IPS DF 6.9 (cell line): ENCODE measurements at regions not wholly inside any gene's neighbourhood (a gene's known extent, or its start where the extent isn't known, plus 50 kb on each side); places are given as distances from the start of the nearest gene placed in this dataset.

ENCODE experiments used
- DNase-seq: peaks from one replicate; pipeline ENCODE4 v3.0.0-alpha.2; 2013; ENCODE audit warnings: low read depth, low spot score
- H3K27ac ChIP-seq: one replicate; pipeline ENCODE4 v1.5.1; 2013; ENCODE audit warnings: low read length, control low read depth
- H3K27me3 ChIP-seq: 2 replicates; pipeline ENCODE4 v1.6.1; 2013; ENCODE audit warnings: mild to moderate bottlenecking, low read length; ENCODE audit not compliant: control insufficient read depth, insufficient read depth
- H3K36me3 ChIP-seq: 2 replicates; pipeline ENCODE4 v1.6.1; 2013; ENCODE audit warnings: low read length; ENCODE audit not compliant: control insufficient read depth, insufficient read depth
- H3K4me1 ChIP-seq: 2 replicates; pipeline ENCODE4 v1.6.1; 2013; ENCODE audit warnings: low read length; ENCODE audit not compliant: control insufficient read depth, insufficient read depth
- H3K4me3 ChIP-seq: 2 replicates; pipeline ENCODE4 v1.5.1; 2013; ENCODE audit warnings: mild to moderate bottlenecking, low read length
- H3K9me3 ChIP-seq: 2 replicates; pipeline ENCODE4 v1.6.1; 2013; ENCODE audit warnings: low read length, inconsistent platforms; ENCODE audit not compliant: control insufficient read depth, insufficient read depth
- WGBS: extraction: QIAGEN DNeasy Blood & Tissue Kit; methylation state at CpG from one replicate; pipeline ENCODE4 v1.1.7; 2013; ENCODE audit warnings: mixed read lengths, missing lambda C conversion rate; ENCODE audit not compliant: insufficient read length, insufficient coverage; 5-methylcytosine and 5-hydroxymethylcytosine counted together

GRCh38 chr5:5584236-5584745, 161.8 kb downstream of the ICE1 start:
- Histone ChIP-seq H3K9me3 (0 out of 2 replicates have a peak, but pooled peaks cover 3% of the 10 kb centered on the region), H3K4me1 (no peaks in the 10 kb centered on the region), H3K36me3 (no peaks in the 10 kb centered on the region), H3K27ac (no peak overlapping the region), H3K4me3 (no peak overlapping the region), H3K27me3 (no peaks in the 10 kb centered on the region)
- WGBS, result no CpG with 5 or more reads among the region's 3 CpGs
- DNase-seq, result no peak

GRCh38 chr5:5583832-5584231, 161.4 kb downstream of the ICE1 start:
- H3K4me3 ChIP-seq, result no peak overlapping the region
- no peaks in the 10 kb centered on the region for H3K27me3 ChIP-seq
- H3K9me3 ChIP-seq, result 0 out of 2 replicates have a peak, but pooled peaks cover 3% of the 10 kb centered on the region
- no peak overlapping the region for H3K27ac ChIP-seq
- no CpG with 5 or more reads among the region's 5 CpGs for WGBS
- H3K4me1 ChIP-seq, result no peaks in the 10 kb centered on the region
- H3K36me3 ChIP-seq, result no peaks in the 10 kb centered on the region
- no peak for DNase-seq

GRCh38 chr5:5583023-5583765, 160.7 kb downstream of the ICE1 start:
- Histone ChIP-seq H3K36me3 (no peaks in the 10 kb centered on the region), H3K27ac (no peak overlapping the region), H3K27me3 (no peaks in the 10 kb centered on the region), H3K4me3 (no peak overlapping the region), H3K9me3 (0 out of 2 replicates have a peak, but pooled peaks cover 3% of the 10 kb centered on the region), H3K4me1 (no peaks in the 10 kb centered on the region)
- DNase-seq, result no peak
- WGBS, result 100% methylated on average over 2 of the region's 5 CpGs

GRCh38 chr5:5581080-5581479, 158.6 kb downstream of the ICE1 start:
- Histone ChIP-seq H3K4me1 (no peaks in the 10 kb centered on the region), H3K36me3 (no peaks in the 10 kb centered on the region), H3K27ac (no peak overlapping the region), H3K9me3 (0 out of 2 replicates have a peak, but pooled peaks cover under 1% of the 10 kb centered on the region), H3K4me3 (no peak overlapping the region), H3K27me3 (no peaks in the 10 kb centered on the region)
- no peak for DNase-seq
- no CpG with 5 or more reads among the region's 3 CpGs for WGBS

DNA sequence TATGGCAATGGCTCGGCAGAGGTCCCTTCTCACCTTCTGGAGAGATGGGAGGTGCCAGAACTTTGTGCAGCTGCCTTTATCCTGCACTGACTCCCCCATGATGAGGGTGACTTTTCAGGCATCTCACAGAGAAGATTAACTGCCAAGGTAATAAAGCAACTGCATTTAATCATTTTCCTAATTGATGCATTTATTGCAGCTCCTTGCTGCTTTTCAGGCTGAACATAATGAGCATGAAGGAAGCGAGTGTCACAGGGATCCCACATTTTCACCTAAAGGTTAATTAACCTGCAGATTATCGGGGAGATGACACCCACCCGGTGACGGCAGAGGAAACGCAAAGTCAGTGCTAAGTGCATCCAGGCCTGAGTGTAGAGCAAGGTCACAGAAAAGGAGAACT, 154.3 kb downstream of the ICE1 start:
- no CpG with 5 or more reads among the region's 6 CpGs for WGBS
- Histone ChIP-seq H3K27me3 (no peaks in the 10 kb centered on the region), H3K9me3 (no peaks in the 10 kb centered on the region), H3K4me3 (no peak overlapping the region), H3K36me3 (no peaks in the 10 kb centered on the region), H3K27ac (no peak overlapping the region), H3K4me1 (no peaks in the 10 kb centered on the region)
- no peak for DNase-seq

DNA sequence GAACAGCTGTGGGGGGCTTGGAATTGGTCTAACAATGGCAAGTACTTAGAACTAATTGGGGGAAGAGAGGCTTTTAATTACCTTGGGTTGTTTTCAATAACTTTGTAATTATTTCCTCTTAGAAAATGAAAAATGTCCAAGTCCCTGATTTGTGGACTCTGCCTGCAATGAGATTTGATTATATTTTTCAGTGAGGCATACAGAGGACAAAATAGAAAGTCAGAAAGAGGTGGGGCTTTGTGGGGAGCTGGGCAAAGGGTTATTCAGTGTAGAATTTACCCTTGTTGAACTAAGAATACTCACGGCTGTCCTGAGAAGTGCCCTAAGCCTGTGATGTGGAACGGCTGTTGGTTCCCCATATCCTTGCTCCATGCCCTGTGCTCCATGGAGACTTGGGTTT, 153.0 kb downstream of the ICE1 start:
- Histone ChIP-seq H3K4me1 (no peaks in the 10 kb centered on the region), H3K9me3 (no peaks in the 10 kb centered on the region), H3K27me3 (no peaks in the 10 kb centered on the region), H3K36me3 (no peaks in the 10 kb centered on the region), H3K4me3 (no peak overlapping the region), H3K27ac (no peak overlapping the region)
- WGBS, result no CpG with 5 or more reads among the region's 2 CpGs
- no peak for DNase-seq

DNA sequence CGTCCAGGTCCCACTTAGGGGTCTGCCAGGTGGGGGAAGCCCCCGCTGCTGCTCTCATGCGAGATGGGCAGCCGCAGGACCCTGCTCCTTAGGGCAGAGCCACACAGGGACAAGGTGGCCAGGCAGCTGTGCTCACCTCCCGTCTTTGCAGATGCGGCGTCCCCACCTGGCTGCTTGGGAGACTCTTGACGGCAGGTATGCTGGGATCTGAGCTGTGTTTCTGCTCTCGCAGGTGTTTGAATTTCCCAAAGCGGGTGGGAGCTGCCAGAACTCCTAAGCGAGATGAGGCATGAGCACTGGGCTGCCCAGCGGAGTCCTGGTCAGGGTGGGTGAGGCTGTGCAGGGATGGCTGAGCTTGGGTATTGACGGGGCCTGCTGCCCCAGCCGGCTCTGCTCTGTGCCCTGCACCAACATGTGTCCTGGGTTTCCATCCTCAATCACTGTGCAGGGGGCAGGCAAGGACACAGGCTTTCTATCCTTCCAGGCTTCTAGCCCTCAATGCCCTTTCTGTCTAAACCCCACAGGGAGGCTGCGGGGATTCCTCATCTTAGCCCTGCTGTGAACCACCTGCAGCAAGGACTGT, 151.4 kb downstream of the ICE1 start:
- DNase-seq, result no peak
- H3K36me3 ChIP-seq, result no peaks in the 10 kb centered on the region
- H3K4me1 ChIP-seq, result no peaks in the 10 kb centered on the region
- H3K27ac ChIP-seq, result no peak overlapping the region
- H3K27me3 ChIP-seq, result no peaks in the 10 kb centered on the region
- H3K9me3 ChIP-seq, result no peaks in the 10 kb centered on the region
- WGBS, result no CpG with 5 or more reads among the region's 15 CpGs
- no peak overlapping the region for H3K4me3 ChIP-seq

GRCh38 chr5:5572976-5573797, 150.7 kb downstream of the ICE1 start:
- WGBS, result no CpG with 5 or more reads among the region's 21 CpGs

GRCh38 chr5:5572010-5572865, 149.8 kb downstream of the ICE1 start:
- Histone ChIP-seq H3K36me3 (no peaks in the 10 kb centered on the region), H3K27ac (no peak overlapping the region), H3K4me1 (no peaks in the 10 kb centered on the region), H3K9me3 (no peaks in the 10 kb centered on the region), H3K4me3 (no peak overlapping the region), H3K27me3 (no peaks in the 10 kb centered on the region)
- DNase-seq, result no peak
- WGBS, result no CpG with 5 or more reads among the region's 29 CpGs

More at GRCh38 chr5:5572976-5573797, 150.7 kb downstream of the ICE1 start:
- no peak overlapping the region for H3K27ac ChIP-seq
- H3K36me3 ChIP-seq, result no peaks in the 10 kb centered on the region
- H3K9me3 ChIP-seq, result no peaks in the 10 kb centered on the region
- H3K27me3 ChIP-seq, result no peaks in the 10 kb centered on the region
- no peak for DNase-seq
- H3K4me3 ChIP-seq, result no peak overlapping the region
- no peaks in the 10 kb centered on the region for H3K4me1 ChIP-seq

DNA sequence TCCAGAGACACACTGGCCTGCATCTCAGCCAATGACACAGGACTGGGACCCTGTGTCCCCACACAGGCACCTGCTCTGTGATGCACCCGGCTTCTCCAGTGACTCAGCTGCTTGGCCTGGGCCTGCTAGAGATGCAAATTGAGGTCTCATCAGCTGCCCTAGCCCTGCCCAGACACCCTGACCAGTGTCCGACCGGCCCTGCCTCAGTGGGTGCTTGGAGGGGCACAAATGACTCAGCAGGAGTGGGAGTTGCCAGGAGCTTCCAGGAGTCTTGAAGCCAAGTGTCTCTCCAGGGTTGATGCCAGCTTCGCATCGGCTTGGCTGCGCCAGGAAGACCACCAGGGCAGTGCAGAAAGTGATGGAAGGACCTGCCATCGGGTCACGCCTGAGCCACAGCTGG, 148.2 kb downstream of the ICE1 start:
- H3K4me1 ChIP-seq, result no peaks in the 10 kb centered on the region
- no peak overlapping the region for H3K27ac ChIP-seq
- WGBS, result no CpG with 5 or more reads among the region's 8 CpGs
- no peak overlapping the region for H3K4me3 ChIP-seq
- no peaks in the 10 kb centered on the region for H3K27me3 ChIP-seq
- H3K9me3 ChIP-seq, result no peaks in the 10 kb centered on the region
- no peak for DNase-seq
- no peaks in the 10 kb centered on the region for H3K36me3 ChIP-seq
